Caki2 (cell line): ENCODE measurements at regions not wholly inside any gene's neighbourhood (a gene's known extent, or its start where the extent isn't known, plus 50 kb on each side); places are given as distances from the start of the nearest gene placed in this dataset.
"Not testable (repeated sequence)": the region's sequence is repeated elsewhere in the genome, so short reads cannot be mapped to it uniquely, and the experiment has no call there.

ENCODE experiments used
- DNase-seq: peaks from one replicate; pipeline ENCODE4 v3.0.0-alpha.2; 2015; ENCODE audit warnings: low read depth
- in situ Hi-C: cut with HindIII; loops from 2 replicates; pipeline ENCODE4 v1.10.0; 2016; ENCODE audit warnings: low sequenced_read_pairs, low pct_unique_long_range_greater_than_20kb, mixed read lengths

GRCh38 chr10:28733245-28733644 is 55.9 kb downstream of the BAMBI start:
- in situ Hi-C loops = no loop called here
- DNase-seq = no peak

- in situ Hi-C loops = no loop called here
Measured at GRCh38 chr10:28733647-28734046, 56.3 kb downstream of the BAMBI start.

GRCh38 chr10:28734938-28735759 is 57.8 kb downstream of the BAMBI start:
- in situ Hi-C loops = no loop called here
- DNase-seq = peak; percentile 84

More at GRCh38 chr10:28733647-28734046, 56.3 kb downstream of the BAMBI start:
- no peak for DNase-seq

- in situ Hi-C loops = no loop called here
- no peak for DNase-seq
Measured at GRCh38 chr10:28737096-28737495, 59.8 kb downstream of the BAMBI start.

- in situ Hi-C loops = no loop called here
- DNase-seq = no peak
Measured at GRCh38 chr10:28738200-28738599, 60.9 kb downstream of the BAMBI start.

- in situ Hi-C loops = no loop called here
- no peak for DNase-seq
Measured at GRCh38 chr10:28743576-28743975, 66.3 kb downstream of the BAMBI start.

GRCh38 chr10:28744069-28744768 is 66.9 kb downstream of the BAMBI start:
- no peak for DNase-seq
- in situ Hi-C loops = no loop called here

- in situ Hi-C loops = no loop called here
- DNase-seq = peak; percentile 57
Measured at GRCh38 chr10:28754930-28755718, 77.8 kb downstream of the BAMBI start.

GRCh38 chr10:28761084-28761846 is 83.9 kb downstream of the BAMBI start:
- in situ Hi-C loops = no loop called here

GRCh38 chr10:28763471-28764170 is 86.3 kb downstream of the BAMBI start:
- in situ Hi-C loops = no loop called here
- DNase-seq = no peak

More at GRCh38 chr10:28761084-28761846, 83.9 kb downstream of the BAMBI start:
- no peak for DNase-seq

GRCh38 chr10:28765641-28766040 is 88.3 kb downstream of the BAMBI start:
- DNase-seq = no peak
- in situ Hi-C loops = no loop called here

GRCh38 chr10:28768227-28768626 is 90.9 kb downstream of the BAMBI start:
- in situ Hi-C loops = no loop called here
- DNase-seq = no peak

GRCh38 chr10:28769091-28769604 is 91.8 kb downstream of the BAMBI start:
- peak; percentile 58 for DNase-seq
- in situ Hi-C loops = no loop called here

- in situ Hi-C loops, DNase-seq: not testable (repeated sequence)
Measured at GRCh38 chr10:28771580-28772090, 94.3 kb downstream of the BAMBI start.

GRCh38 chr10:28774051-28774995 is 97.0 kb downstream of the BAMBI start:
- in situ Hi-C loops = no loop called here
- DNase-seq = peak; percentile 43

- no peak for DNase-seq
- in situ Hi-C loops = no loop called here
Measured at GRCh38 chr10:28775773-28776172, 98.5 kb downstream of the BAMBI start.
